ENCODE measurements at regions not wholly inside any gene's neighbourhood (a gene's known extent, or its start where the extent isn't known, plus 50 kb on each side); places are given as distances from the start of the nearest gene placed in this dataset.

DNA sequence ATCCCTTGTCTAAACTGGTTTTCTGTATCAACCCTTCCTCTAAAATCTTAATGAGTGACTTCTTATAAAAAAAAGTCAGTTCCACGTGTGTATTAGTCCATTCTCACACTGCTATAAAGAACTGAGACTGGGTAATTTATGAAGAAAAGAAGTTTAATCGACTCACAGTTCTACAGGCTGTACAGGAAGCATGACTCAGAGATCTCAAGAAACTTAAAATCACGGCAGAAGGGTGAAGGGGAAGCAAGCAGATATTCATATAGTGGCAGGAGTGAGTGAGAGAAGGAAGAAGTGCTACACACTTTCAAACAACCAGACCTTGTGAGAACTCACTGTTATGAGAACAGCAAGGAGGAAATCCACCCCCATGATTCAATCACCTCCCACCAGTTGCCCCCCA, 307.8 kb upstream of the ARRDC3 start:
- Histone ChIP-seq H3K79me2 (ENCODE audit: control insufficient read depth, insufficient read depth, low read length) (no peaks in the 10 kb centered on the region), H3K4me1 (ENCODE audit: control insufficient read depth, extremely low read depth, insufficient read depth, low read length) (no peaks in the 10 kb centered on the region), H3K27ac (ENCODE audit: insufficient read depth, low read depth, low read length) (no peak overlapping the region), H2AFZ (ENCODE audit: low read depth, low read length) (no peak overlapping the region), H3K4me2 (ENCODE audit: insufficient read depth, low read length) (no peak overlapping the region), H3K9me1 (replicated peaks; ENCODE audit: control insufficient read depth, extremely low read depth, insufficient read depth, low read length) (no peaks in the 10 kb centered on the region), H3K9me3 (replicated peaks; ENCODE audit: control insufficient read depth, insufficient read depth, low read length) (no peaks in the 10 kb centered on the region), H3K4me3 (replicated peaks in 1 of 3; ENCODE audit: insufficient read depth in 1 of 3, low read depth in 1 of 3, low read length in 3 of 3) (no peak overlapping the region), H4K20me1 (replicated peaks; ENCODE audit: control insufficient read depth, extremely low read depth, insufficient read depth, low read length) (no peaks in the 10 kb centered on the region), H3K9ac (replicated peaks; ENCODE audit: extremely low read depth, insufficient read depth, low read length) (no peak overlapping the region), H3K27me3 (ENCODE audit: control insufficient read depth in 2 of 2, insufficient read depth in 2 of 2, low read length in 2 of 2) (no peaks in the 10 kb centered on the region), H3K36me3 (ENCODE audit: control insufficient read depth in 2 of 2, extremely low read depth in 1 of 2, insufficient read depth in 2 of 2, low read length in 2 of 2) (no peaks in the 10 kb centered on the region)
- intact Hi-C loops (cut with micrococcal nuclease), result no loop called here
- no TSS peak for BruUV-seq (replicated peaks)
- POLR2A ChIA-PET, result no interaction called here
- dilution Hi-C loops (cut with MboI; ENCODE audit: extremely low pct_ligation_motif_present, low sequenced_read_pairs), result no loop called here
- DNase-seq (ENCODE audit: low read depth, low spot score) (no peak), FAIRE-seq (no peak)
- CTCF ChIA-PET, result no interaction called here
- TF ChIP-seq, protein P1, sequence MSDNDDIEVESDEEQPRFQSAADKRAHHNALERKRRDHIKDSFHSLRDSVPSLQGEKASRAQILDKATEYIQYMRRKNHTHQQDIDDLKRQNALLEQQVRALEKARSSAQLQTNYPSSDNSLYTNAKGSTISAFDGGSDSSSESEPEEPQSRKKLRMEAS (IDR thresholded peaks at IDR 0.05; ENCODE audit: insufficient read depth, insufficient read length), result no peak
- TF ChIP-seq MYC (IDR thresholded peaks at IDR 0.05; ENCODE audit: low read depth, low read length), result no peak
- no peak for TF ChIP-seq EZH2 (IDR thresholded peaks at IDR 0.05; ENCODE audit: borderline replicate concordance, low read depth, low read length, severe bottlenecking)
- no peak for TF ChIP-seq FOS (IDR thresholded peaks at IDR 0.05; ENCODE audit: borderline replicate concordance, insufficient read depth, low read length)

DNA sequence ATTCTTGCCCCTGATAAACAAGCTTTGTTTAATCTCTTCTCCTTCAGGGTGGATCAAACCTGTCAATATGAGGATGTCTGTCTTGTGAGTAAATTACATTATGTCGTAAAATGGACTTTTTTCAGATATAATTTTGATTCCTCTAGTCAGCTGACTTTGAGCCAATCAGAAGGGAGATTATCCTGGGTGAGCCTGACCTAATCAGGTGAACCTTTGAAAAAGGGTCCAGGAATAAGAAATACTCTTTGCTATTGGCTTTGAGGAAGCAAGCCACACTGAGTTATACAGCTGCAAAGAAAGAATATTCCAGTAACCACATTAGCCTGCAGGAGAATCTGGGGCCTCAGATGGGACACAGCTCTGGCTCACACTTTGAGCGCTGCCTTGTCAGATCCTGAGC, 304.3 kb upstream of the ARRDC3 start:
- intact Hi-C loops (cut with micrococcal nuclease), result loop anchor here (2.0 kb wide), 1 partner anchor 45 kb away; no protein-coding TSS in a partner anchor
- no peak overlapping the region for H2AFZ ChIP-seq (ENCODE audit: low read depth, low read length)
- H3K4me3 ChIP-seq (replicated peaks in 1 of 3; ENCODE audit: insufficient read depth in 1 of 3, low read depth in 1 of 3, low read length in 3 of 3), result no peak overlapping the region
- FAIRE-seq, result no peak
- no peaks in the 10 kb centered on the region for H3K4me1 ChIP-seq (ENCODE audit: control insufficient read depth, extremely low read depth, insufficient read depth, low read length)
- H3K27ac ChIP-seq (ENCODE audit: insufficient read depth, low read depth, low read length), result no peak overlapping the region
- BruUV-seq (replicated peaks), result no TSS peak
- H3K9ac ChIP-seq (replicated peaks; ENCODE audit: extremely low read depth, insufficient read depth, low read length), result no peak overlapping the region
- no peak for DNase-seq (ENCODE audit: low read depth, low spot score)
- no peak overlapping the region for H3K4me2 ChIP-seq (ENCODE audit: insufficient read depth, low read length)
- TF ChIP-seq, protein P1 (IDR thresholded peaks at IDR 0.05; ENCODE audit: insufficient read depth, insufficient read length), result no peak
- TF ChIP-seq FOS (IDR thresholded peaks at IDR 0.05; ENCODE audit: borderline replicate concordance, insufficient read depth, low read length) (no peak), JUN (IDR thresholded peaks at IDR 0.05; ENCODE audit: borderline replicate concordance, insufficient read depth, insufficient read length, low read depth) (no peak), MYC (IDR thresholded peaks at IDR 0.05; ENCODE audit: low read depth, low read length) (no peak), POLR2AphosphoS5 (IDR thresholded peaks at IDR 0.05; ENCODE audit: insufficient read depth, low read depth, low read length) (no peak), GATA2 (IDR thresholded peaks at IDR 0.05; ENCODE audit: insufficient read depth, insufficient read length, low read depth, low read length) (no peak), POLR2A (IDR thresholded peaks at IDR 0.05; ENCODE audit: low read depth, low read length) (no peak), EZH2 (IDR thresholded peaks at IDR 0.05; ENCODE audit: borderline replicate concordance, low read depth, low read length, severe bottlenecking) (no peak)
- TF ChIP-seq, protein P2, sequence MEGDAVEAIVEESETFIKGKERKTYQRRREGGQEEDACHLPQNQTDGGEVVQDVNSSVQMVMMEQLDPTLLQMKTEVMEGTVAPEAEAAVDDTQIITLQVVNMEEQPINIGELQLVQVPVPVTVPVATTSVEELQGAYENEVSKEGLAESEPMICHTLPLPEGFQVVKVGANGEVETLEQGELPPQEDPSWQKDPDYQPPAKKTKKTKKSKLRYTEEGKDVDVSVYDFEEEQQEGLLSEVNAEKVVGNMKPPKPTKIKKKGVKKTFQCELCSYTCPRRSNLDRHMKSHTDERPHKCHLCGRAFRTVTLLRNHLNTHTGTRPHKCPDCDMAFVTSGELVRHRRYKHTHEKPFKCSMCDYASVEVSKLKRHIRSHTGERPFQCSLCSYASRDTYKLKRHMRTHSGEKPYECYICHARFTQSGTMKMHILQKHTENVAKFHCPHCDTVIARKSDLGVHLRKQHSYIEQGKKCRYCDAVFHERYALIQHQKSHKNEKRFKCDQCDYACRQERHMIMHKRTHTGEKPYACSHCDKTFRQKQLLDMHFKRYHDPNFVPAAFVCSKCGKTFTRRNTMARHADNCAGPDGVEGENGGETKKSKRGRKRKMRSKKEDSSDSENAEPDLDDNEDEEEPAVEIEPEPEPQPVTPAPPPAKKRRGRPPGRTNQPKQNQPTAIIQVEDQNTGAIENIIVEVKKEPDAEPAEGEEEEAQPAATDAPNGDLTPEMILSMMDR (IDR thresholded peaks at IDR 0.05; ENCODE audit: extremely low read depth in 1 of 2, insufficient read depth in 1 of 2, low read depth in 1 of 2, low read length in 2 of 2), result no peak
- H3K36me3 ChIP-seq (ENCODE audit: control insufficient read depth in 2 of 2, extremely low read depth in 1 of 2, insufficient read depth in 2 of 2, low read length in 2 of 2), result no peaks in the 10 kb centered on the region
- H3K79me2 ChIP-seq (ENCODE audit: control insufficient read depth, insufficient read depth, low read length), result no peaks in the 10 kb centered on the region
- dilution Hi-C loops (cut with MboI; ENCODE audit: extremely low pct_ligation_motif_present, low sequenced_read_pairs), result no loop called here
- CTCF ChIA-PET, result no interaction called here
- H3K9me1 ChIP-seq (replicated peaks; ENCODE audit: control insufficient read depth, extremely low read depth, insufficient read depth, low read length), result no peaks in the 10 kb centered on the region
- no peaks in the 10 kb centered on the region for H3K27me3 ChIP-seq (ENCODE audit: control insufficient read depth in 2 of 2, insufficient read depth in 2 of 2, low read length in 2 of 2)
- H4K20me1 ChIP-seq (replicated peaks; ENCODE audit: control insufficient read depth, extremely low read depth, insufficient read depth, low read length), result no peaks in the 10 kb centered on the region
- H3K9me3 ChIP-seq (replicated peaks; ENCODE audit: control insufficient read depth, insufficient read depth, low read length), result no peaks in the 10 kb centered on the region
- POLR2A ChIA-PET, result no interaction called here

Data from endothelial cell of umbilical vein (primary cell).